ENCODE measurements at regions not wholly inside any gene's neighbourhood (a gene's known extent, or its start where the extent isn't known, plus 50 kb on each side); places are given as distances from the start of the nearest gene placed in this dataset.

DNA sequence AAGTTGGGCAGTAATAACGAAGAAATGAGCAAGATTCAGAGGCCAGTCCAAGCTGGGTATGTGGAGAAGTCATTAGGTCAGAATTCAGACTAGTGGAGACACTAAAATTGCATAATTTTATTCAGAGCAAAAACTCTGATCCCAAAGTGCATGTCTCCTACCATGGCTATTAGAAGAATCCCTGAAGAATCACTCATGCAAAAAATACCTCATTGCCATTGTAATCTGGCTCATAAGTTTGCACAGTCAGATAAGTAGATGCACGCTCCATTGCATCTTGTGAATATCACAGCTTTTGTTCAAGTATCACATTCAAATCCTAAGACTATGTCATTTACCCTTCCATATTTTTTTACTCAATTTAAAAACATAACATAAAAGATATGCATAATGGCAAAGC lies 692.2 kb upstream of the KLHL29 start:
- no peak for DNase-seq

DNA sequence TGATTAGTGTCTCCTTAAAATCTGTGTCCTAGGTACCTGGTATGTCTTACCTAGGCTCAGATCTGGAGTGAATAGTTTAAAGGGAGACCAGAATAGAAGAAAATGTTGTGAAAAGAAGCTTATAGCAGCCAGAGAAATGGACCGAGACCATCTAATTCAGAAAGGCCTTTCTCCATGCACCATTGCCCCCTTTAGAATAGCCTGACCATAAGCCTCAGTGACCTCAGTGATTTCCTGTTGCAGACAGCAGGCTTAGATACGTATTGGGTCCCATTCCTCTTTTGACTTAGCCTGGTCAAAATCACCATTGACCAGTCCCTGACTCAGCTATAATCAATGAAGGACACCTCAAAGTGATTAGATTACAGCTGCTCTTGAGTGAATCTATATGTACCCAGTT lies 690.7 kb upstream of the KLHL29 start:
- DNase-seq, result no peak

DNA sequence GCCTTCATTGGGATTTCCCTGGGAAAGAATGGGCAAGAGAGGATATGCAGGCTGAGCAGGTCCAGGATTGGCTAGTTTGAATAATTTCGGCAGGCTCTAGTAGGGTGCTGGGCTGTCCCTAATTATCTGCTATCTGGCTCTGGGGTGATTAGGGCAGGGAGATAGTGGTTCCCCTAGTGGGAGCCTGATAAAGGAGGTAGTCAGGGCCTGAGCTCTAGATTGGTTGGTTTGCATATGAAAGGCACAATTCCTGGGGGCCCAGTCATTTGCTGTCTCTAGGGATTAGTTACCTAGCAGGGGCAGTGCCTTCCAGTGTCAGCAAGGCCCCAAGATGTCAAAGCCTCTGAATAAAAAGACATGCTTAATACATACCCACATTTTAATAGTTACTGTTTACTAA lies 690.1 kb upstream of the KLHL29 start:
- no peak for DNase-seq

DNA sequence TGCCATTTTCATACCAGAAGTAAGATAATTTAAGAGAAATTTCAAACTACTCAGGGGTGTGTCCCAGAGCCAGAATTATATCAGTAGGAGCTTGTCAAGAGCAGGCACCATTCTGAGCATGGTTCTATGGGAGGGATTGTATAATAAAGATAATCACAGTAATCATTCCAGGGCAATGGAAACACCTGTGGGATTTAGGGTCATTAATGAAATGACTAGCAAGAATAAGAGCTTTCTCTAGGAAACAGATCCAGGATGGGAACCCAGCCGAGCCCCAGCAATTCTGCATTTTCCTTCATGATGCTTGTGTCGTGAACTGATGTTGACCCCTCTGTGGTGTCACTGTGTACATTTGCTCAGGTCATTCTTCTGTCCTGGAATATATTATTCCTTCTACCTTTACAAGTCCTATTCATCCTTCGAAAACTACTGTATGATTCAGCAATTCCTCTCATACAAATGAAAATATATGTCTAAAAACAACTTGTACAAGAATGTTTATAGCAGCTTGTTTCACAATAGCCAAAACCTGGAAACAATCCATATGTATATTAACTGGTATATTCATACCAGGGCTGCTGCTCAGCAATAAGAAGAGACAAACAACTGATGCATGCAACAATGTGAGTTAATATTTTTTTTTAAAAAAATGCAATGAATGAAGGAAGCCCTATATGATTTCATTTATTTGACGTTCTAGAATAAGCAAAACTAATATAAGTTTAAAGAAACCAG lies 687.8 kb upstream of the KLHL29 start:
- no peak for DNase-seq

DNA sequence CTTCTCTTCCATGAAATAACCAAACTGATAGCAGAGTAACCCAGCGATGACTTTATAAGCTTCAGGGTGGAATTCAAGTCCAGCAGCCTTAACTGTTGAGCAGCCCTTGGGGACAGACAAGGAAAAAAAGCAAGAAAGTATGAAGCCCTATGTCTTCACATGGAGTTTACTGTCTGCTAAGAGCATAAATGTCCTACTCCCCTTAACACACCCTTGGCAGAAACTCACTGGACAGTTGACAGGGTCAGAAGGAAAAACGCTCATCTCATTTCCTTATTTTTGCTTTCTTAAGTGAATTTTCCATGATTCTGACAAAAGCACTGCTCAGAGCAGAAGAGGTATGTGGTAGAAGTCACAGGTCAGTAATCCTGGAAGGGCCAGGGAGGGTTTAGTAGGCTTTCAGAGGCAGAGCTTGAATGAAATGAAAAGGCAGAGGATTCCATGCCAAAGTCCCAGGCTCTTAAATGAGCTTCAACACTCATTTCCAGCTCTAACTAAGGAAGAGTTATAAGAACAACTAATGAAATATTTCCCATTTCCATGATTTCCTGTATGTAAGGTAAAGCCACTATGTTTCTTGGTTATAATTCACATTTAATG lies 683.3 kb upstream of the KLHL29 start:
- no peak for DNase-seq

DNA sequence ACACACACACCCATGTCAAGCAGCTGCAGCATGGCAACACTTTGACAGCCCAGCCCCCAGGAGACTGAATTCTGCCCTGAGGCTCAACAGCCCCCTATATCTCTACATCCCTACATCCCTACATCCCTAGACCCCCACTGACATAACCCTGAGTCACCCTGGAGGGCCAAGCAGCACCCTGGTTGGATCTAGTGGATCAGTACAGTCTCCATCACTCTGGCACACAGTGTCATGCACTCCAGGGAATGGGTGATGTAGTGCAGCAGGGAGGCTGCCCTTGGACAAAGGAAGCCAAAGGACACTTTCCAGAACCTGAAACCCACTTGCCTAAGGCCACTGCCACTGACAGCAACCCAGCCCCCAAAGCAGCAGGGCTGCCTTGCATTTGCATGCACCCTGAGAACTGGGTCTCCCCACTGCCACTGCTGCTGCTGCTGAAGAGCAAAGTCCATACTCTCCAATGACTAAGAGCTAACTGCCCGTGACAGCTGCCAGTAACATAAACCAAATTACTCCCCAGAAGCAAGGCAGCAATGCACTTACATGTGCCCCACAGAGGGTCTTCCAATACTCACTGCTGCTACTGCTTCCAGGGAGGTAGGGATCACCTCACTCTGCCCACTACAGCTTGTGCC lies 681.6 kb upstream of the KLHL29 start:
- DNase-seq, result no peak

DNA sequence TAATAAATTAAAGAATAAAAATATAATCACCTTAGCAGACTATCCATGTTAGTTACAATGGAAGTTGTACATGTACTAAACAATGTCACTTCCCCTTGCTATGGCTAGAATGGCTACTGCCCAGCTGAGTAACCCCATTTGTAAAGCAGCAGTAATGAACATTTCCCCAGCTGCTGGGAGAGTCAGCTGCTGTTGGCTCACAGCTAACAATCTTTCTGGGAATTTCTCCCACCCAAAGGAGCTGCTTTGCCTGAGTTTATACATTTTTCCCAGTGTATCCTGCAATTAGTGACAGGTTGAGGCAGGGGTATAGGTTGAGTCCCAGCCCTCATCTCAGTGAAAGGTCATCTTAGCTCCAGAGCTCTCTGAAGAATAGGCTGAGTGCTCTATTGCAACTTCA lies 665.6 kb upstream of the KLHL29 start:
- no peak for DNase-seq

DNA sequence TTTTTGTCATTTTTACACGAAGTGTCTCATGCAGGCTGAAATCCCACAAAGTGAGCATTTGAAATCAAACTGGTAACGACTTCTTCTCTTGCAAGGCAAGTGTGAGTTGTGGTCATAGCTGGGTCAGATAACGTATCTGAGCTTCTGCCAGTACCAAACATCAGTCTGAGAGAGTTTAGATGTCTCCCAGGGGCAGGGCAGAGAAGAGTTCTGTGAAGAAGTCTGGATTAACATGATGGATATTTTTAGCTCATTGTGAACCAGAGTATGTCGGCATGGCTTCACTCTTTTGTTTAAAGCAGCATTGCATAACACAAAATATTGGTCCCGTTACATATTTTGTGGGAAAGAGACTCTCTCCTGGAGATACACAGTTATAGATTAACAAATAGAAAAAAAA lies 655.5 kb upstream of the KLHL29 start:
- DNase-seq, result no peak

DNA sequence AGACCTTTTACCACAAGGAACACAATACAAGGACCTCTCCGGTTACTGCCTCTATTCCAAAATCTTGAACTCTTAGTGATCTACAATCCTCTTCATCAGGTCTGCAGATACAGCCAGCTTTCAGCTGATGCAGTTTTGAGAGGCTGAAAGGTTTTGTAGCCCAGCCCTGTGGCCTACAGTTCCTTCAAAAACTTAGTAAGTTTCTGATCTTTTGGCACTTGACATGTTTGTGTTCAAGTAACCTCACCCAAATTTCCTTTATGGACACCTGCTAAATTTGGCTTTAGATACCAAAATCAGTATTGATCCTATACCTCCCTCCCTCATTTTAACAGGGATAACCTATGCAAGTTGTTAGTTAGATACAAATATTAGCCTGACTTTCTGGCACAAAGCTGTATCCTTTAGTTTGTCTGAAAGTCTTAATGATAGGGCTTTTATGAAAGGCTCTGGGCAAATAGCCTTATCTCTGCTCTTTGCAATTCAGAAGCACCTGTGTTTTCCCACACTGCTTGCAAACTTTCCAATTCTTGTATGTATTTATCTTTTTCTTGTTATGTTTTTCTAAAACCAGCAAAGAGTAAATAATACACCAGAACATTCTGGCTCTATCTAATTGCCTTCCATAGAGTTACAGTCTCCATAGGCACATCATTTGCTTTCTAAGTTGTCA lies 650.5 kb upstream of the KLHL29 start:
- DNase-seq, result no peak

DNA sequence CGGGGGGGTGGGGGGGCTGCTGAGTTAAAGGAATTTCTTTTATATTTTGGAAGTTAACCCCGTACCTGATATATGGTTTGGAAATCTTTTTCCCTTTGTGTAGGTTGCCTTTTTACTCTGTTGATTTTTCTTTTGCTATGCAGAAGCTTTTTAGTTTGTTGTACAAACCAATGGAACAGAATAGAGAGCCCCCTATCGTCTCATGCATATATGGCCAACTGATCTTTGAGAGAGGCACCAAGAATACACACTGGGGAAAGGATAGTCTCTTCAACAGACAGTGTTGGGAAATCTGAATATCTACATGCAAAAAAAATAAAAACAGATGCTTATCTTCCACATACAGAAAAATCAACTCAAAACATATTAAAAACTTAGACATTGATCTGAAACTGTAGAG lies 647.8 kb upstream of the KLHL29 start:
- no peak for DNase-seq

DNA sequence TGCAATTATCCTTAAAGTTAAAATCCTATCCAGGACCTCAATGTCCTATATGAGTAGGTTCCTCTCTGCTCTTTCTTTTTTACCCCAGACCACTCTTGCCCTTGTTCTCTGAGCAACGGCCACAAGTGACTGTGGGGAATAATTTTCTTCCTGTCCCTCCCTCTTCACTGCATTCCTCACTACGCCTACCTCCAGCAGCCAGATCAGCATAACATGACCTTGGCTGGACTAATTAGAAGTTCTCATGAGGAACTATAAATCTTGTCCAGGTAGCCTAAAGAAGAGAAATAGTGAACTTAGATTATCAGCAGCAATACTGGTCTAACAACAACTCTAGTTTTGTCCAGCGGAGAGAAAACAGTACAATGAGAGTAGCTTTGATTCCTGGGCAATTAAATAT lies 643.8 kb upstream of the KLHL29 start:
- DNase-seq, result no peak

DNA sequence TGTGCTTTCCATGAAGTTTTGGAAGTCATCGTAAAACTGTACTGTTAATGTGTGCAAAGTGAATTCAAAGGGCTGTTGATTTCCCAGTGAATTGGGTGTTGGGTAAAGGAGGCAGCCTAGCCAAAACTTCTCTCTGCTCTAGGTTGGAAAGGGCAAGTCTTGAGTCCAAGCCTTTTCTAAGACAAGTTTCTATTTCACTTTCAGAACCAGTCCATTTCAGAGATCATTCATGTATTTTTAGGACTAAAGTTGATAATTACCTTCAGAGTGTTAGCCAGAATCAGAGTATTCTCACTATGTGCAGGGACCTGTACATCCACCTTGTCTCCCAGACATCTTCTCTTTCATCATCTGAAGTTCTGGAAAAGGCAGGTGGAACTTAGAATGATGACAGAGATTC lies 636.1 kb upstream of the KLHL29 start:
- no peak for DNase-seq

DNA sequence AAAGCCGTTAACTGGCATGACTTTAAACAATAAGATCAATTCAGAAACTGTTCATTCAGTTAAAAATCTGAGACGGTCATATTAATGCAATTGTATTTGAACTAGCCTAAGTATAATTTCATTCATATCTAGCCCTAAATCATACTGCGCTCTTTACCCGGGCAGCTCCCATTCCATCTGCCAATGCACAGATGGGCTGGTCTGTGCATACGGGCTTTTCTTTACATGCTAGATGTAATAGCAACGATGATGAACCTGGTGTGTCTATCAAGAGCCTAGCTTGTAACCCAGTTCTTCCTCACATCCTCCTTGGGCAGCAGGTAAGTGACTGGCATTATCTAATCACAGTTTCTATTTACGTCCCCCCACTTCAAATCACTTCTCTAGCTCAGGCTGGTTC lies 631.5 kb upstream of the KLHL29 start:
- no peak for DNase-seq

DNA sequence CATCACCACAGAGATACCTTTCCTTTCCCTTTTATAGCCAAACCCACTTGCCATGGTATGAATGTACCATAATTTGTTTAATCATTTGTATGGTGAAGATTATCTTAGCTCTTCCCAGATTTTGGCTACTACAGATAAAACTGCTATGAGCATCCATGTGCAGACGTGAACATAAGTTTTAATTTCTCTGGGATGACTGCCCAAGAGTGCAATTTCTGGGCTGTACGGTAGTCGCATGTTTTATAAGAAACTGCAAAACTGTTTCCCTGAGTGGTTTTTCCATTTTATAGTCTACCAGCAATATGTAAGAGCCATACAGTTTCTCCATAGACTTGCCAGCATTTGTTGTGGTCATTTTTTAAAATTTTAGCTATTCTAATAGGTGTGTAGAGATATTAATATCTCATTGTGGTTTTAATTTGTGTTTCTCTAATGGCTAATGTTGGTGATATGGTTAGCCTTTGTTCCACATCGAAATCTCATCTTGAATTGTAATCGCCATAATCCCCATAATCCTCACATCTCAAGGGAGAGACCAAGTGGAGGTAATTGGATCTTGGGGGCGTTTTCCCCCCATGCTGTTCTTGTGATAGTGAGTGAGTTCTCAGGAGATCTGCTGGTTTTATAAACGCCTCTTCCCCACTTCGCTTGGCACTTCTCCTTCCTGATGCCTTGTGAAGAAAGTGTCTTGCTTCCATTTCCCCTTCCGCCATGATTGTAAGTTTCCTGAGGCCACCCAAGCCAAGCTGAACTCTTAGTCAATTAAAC lies 628.5 kb upstream of the KLHL29 start:
- no peak for DNase-seq

DNA sequence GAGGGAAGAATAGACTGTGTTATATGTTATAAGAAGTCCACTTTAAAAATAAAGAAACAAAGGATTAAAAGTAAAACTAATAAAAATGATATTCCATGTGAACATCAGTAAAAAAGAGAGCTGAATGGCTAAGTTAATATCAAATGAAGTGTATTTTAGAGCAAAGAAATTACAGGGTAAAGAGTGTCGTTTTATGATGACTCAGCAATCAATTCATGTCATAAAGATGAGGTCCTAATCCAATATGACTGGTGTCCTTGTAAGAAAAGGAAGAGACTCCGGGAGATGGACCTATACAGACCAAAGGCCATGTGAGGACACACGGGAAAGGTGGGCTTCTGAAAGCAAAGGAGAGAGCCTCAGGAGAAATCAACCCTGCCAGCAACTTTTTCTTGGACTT lies 615.5 kb upstream of the KLHL29 start:
- no peak for DNase-seq

DNA sequence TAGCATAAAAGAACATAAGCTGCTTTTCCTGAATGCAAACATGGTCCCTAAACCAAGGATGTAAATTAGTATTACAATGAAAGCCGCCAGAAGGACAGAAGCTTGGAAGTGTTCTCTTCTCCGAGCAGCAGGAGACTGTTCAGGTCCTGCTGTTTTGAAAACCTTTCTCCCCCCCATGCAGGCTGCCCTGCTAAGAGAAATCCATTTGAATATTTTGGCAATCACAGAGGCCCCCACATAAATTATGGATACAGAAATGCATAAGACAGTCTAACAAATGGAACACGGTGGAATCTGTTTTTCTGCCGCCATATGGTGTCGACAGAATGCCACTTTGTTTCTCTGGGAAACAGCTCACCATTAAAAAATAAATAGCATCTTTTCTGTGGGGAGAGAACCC lies 600.4 kb upstream of the KLHL29 start:
- no peak for DNase-seq

DNA sequence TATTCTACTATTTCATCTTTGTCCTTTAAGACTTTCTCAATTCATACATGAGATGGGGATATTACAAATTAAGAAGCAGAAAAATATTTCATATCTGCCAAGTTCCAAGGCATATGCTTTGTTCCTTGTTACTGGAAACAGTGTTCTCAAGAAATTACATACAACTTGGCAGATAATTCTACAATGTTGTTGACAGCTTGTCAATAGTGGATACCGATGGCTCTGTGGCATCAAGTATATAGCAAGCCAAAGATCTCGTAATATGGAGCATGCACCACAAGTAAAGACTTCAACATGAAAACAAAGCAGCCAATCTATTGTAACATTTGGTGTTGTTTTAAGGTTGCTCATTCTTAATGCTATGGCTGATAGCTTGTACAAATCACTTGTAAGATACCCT lies 598.2 kb upstream of the KLHL29 start:
- no peak for DNase-seq

DNA sequence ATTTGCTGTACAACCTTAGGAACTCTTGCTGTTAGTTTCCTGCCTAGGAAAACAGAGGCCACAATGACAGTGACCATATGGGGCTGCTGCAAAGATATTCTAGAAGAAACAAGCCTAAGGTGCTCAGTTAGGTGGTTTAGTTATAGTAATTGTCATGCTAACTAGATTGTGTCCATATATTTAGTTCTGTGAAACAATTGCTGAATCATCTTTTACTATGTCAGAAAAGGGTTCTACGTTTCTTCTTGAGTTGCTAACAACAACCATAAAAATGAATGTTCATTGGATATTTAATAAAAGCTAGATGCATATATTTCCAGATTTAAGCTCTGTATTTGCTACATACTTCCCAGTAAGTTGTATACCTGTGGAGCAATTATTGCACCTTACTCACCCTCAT lies 597.2 kb upstream of the KLHL29 start:
- DNase-seq, result no peak

DNA sequence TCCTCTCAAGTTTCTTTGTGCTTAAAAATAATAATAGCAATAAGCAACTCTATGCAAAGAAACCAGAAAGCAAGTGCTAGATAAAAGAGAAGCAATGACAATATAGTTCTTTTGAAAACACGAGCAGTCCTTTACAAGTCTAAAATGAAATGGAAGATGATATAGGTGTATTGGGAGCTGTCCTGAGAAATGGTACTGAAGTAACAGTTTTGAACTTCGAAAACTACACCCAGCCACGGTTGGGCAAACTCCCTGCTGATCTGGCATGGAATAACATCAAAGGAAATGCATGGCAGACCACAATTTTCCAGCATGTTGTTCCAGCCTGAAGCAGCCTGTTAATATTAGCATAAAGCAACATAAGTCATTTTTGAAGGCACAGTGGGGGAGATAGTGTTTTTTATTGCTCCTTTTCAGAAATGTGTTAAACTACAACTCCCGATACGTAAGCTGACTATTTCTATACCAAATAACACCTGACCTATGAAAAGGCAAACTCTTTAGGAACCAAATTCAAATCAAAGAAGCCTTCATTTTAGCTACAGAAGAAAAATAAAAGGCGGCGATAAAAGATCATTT lies 596.1 kb upstream of the KLHL29 start:
- no peak for DNase-seq

DNA sequence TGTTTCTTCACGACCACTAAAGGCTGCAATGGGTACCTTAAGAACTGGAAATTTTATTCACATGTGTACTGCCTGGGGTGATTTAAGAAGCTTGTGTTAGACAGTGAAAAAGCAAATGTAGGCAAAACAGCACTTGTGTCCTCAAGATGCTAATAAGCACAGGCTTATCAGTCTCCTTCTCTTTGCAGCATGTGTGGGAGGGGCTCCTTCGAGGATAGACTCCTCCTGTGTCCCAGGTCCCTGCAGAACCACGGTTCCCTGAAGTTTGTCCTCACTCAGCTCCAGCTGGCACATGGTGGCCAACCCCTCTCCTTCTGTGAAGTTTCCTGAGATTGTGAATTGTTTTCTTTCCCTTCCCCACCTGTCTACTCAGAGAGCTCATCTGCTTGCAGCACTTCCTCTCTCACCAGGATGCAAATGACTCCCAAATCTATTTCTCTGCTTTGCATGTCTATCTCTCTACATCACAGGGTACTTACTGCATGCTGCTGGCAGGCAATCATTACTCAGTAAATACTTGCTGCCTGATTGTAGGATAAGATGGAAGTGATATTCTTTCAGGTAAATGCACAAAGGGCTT lies 589.6 kb upstream of the KLHL29 start:
- DNase-seq, result no peak

DNA sequence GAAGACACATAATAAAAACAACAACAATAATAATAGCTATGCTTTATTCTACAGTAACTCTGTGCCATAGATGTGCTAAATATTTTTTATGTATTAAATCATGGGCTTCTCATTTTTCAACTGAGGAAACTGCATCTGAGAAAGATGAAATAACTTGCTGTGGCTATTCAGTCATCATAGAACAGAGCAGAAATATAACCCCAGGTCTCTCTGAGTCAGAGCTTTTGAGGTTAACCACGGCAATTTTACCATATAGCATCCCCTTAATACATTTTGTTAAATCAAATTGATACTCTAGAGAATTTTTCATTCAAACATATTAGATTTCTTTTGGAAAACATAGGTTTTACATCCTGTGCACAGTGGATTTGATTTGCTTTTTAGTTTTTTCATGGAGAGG lies 586.6 kb upstream of the KLHL29 start:
- no peak for DNase-seq

DNA sequence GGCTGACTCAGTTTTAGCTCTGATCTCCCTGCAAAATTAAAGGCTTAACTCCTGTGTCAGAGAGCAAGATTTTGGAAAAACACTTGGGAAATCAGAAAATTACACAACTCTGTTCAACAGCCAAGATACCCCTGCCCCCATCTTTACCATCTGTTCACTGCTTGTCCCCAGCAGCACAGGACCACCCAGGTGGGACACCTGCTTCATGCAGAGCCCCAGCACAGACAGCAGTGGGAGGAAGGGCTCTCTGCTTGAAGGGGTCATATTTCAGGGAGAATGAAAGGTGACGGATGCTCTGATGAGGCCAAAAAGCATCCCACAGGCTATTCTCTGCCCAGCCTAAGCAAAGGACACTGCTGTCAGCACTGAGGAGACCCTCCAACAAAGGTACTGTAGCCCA lies 584.6 kb upstream of the KLHL29 start:
- DNase-seq, result no peak

DNA sequence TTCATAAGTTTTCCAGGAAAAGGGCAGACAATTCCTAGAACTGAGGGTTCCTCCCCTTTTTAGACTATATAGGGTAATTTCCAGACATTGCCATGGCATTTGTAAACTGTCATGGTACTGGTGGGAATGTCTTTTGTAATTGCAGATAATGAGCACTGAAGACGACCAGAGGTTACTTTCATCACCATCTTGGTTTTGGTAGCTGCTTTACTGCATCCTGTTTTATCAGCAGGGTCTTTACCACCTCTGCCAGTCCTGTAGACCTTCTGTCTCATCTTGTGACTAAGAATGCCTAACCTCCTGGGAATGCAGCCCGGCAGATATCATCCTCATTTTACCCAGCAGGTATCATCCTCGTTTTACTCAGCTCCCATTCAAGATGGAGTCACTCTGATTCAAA lies 583.9 kb upstream of the KLHL29 start:
- DNase-seq, result no peak
